ENCODE measurements at regions not wholly inside any gene's neighbourhood (a gene's known extent, or its start where the extent isn't known, plus 50 kb on each side); places are given as distances from the start of the nearest gene placed in this dataset.

- no peak for TF ChIP-seq POLR2AphosphoS5 (IDR thresholded peaks at IDR 0.05; ENCODE audit: low read depth, low read length)
- no peak for TF ChIP-seq TAF1 (IDR thresholded peaks at IDR 0.05; ENCODE audit: low read depth, low read length)
- TF ChIP-seq POLR2A (IDR thresholded peaks at IDR 0.05; ENCODE audit: low read depth, low read length): no peak
- TF ChIP-seq SPI1 (IDR thresholded peaks at IDR 0.05; ENCODE audit: low read depth, low read length): no peak
- no peak for TF ChIP-seq POU2F2 (IDR thresholded peaks at IDR 0.05; ENCODE audit: low read depth, low read length)
Measured at GRCh38 chr5:42015254-42015653, 90.2 kb downstream of the FBXO4 start.

All from GM12891 (cell line).